NCI-H2107 treated with DMSO at 0.1 percent for 48 hours (cell line): ENCODE measurements at regions not wholly inside any gene's neighbourhood (a gene's known extent, or its start where the extent isn't known, plus 50 kb on each side); places are given as distances from the start of the nearest gene placed in this dataset.

Experiments used
- DNase-seq: peaks from one replicate; lab custom pipeline; 2025; ENCODE audit not compliant: unreplicated experiment; lab: John Stamatoyannopoulos, UW

DNA sequence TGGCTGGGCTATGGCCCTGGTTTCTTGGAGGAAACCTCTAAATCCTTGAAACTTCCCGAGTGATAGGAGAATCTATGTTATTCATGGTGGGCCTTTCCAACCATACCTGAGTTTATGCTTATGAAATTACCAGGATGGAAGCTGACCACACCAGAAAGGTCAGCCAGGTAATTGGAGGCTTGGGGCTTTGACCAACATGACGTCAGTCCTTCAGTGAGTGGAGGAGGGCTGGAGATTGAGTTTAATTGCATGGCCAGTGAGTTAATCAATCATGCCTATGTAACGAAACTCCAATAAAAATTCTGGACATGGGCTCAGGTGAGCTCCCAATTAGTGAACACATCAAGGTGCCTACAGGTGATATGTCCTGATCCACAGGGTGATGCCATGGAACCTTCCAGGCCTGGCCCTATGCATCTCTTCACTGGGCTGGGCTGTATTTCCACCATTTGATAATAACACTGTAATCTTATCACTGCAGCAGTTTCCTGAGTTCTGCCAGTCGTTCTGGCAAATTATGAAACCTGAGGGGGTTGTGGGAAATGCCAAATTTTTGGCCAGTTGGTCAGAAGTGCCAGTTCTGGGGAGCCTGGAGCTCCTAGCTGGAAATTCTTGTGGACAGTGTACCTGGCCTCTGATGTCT, 106.5 kb downstream of the CDH26 start:
- no peak for DNase-seq

DNA sequence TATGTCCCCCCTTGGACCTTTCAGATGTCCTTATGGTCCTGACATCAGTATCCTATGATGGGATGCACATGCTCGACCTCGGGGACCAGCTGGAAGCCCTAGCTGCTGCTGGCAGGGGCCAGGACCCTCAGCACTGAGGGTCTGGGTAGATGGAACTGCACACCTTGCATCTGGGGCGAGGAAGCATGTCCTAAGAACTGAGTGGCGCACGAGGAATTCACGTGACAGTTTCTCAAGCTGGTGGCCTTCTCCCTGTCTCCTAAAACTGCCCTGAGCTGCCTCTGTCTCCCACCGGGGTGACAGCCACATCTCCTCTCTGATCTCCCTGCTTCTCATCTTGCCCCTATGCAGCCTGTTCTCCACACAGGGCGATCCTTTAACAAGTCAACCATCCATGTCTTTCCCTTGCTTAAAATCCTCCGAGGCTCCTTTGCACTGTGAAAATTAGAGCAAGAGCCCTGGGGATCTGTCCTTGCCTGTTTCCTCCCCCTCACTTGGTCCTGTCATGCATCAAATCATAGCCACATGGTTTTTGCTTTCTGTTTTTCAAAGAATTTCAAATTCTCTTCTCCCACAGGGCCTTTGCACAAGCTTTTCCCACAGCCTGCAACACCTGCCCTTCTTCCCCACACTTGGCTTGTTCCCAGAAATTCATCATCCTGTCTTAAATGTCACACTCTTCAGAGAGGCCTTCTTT, 107.7 kb downstream of the CDH26 start:
- DNase-seq = no peak

DNA sequence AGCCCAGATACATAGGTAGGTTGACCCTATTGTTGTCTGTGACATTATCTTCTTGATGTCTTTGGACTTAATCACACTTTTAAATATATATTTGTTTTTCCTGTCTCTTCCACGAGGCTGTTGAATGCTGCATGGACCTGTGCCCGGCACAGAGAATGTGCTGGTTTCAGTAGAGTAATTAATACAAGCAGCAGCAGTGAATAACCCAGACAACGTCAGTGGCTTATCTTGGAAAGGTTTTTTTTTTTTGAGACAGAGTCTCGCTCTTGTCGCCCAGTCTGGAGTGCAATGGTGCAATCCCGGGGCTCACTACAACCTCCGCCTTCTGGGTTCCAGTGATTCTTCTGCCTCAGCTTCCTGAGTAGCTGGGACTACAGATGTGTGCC, 108.2 kb downstream of the CDH26 start:
- no peak for DNase-seq

DNA sequence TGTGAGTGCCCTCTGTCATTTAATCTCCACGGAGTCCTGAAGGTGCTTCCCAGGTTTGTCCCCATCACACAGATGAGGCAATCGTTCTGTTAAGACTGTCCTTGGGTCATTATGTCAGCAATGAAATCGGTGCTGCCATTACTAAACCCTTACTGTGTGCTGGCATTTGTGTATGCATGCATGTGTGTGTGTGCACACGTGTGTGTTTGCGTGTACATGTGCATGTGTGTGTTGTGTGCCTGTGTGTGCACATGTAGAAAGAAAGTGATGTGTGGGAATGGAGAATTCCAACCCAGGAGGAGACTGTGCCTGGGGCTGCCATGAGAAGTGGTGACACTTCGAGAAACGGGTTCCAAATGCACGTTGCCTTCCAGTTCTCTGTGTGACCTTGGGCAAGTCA, 110.3 kb downstream of the CDH26 start:
- DNase-seq = no peak

DNA sequence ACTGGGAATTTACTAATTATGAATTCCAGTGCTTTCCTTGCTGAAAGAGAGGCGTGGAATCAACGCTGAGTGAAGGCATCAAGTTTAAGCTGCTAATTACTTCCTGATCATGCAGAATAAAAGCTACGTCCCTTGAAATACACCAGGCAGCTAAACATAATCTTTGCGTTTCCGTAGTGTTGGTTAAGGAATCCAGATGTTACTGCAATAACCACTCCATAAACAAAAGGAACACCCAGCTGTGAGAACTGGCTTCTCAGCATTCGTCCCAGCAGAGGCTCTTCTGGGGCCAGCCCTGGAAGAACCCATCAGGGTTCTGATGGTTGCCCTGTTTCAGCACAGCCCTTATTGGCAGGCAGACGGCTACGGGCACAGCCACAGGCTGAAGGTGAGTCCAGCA, 111.4 kb downstream of the CDH26 start:
- no peak for DNase-seq

DNA sequence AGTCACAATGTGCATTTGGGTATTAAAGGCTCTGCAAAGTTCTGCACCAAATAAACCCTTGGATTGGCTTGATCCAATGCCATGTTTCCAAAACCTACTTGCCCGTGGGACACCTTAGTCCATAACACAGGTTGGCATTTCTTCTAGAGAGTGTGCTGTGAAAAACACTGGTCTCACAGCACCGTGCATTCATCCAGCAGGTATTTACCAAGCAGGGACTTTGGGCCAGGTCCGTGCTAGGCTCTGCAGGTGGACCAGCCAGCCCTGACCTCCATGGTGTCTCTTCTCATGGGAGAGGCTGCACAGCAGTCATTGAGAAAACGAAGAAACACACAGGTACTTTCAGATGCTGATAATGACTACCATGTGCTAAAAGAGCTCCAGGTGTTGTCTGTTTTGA, 112.6 kb downstream of the CDH26 start:
- no peak for DNase-seq

DNA sequence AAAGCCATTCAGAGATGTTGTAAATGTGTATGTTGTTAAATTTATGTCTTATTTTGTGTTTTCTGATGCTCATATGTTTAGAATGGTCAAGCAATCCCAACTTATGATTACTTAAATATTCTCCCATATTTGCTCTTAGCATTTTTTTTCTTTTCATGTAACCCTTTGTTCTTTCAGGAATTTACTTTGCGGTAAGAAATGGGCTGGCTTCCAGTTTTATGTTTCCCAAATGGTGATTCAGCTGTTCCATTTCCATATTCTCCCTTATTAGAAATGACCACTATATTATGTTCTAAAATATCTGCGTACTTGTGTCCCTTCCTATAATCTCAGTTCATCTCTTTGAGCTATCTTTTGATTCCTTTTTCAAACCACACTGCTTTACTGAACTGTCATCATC, 113.7 kb downstream of the CDH26 start:
- no peak for DNase-seq

DNA sequence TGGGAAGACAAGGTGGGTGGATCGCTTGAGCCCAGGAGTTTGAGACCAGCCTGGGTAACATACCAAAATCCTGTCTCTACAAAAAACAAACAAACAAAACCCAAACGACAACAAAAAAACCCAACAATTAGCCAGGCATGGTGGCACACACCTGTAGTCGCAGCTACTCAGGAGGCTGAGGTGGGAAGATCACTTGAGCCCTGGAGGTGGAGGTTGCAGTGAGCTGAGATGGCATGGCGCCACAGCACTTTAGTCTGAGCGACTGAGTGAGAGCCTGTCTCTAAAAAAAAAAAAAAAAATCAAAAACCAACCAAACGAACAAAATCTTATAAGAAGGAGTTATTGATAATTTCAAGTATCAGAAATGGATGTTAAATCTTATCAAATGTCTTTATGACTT, 114.9 kb downstream of the CDH26 start:
- no peak for DNase-seq

DNA sequence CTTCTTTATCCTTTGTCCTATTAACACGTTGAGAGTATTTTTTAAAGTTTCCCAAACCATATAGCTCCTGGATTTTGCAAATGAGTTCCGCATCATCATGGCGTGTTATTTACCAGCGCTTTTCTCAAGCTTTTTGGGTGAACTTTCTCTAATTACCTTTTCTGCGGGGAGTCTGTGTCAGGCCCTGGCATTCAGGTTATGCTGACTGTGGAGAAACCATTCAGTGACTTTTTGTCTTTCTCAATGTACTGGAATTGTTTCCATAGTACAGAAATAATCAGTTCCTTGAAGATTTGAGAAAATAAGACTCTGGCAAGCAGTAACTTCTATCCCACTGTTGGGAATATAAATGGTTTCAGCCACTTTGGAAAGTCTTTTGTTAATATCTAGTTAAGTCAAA, 115.3 kb downstream of the CDH26 start:
- DNase-seq = no peak

DNA sequence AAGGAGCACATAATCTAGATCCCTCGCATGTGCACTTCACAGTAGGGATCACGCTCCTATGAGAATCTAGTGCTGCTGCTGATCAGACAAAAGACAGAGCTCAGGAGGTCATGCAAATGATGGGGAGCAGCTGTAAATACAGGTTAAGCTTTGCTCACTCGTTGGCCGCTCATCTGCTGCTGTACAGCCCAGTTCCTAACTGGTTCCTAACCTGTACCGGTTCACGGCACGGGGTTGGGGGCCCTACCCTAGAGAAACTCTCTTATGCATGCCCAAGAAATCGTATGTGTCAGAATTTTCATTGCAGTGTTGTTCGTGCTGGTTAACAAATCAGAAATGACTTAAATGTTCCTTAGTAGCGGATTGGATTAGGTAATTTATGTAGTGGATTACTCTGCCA, 116.1 kb downstream of the CDH26 start:
- DNase-seq = no peak

DNA sequence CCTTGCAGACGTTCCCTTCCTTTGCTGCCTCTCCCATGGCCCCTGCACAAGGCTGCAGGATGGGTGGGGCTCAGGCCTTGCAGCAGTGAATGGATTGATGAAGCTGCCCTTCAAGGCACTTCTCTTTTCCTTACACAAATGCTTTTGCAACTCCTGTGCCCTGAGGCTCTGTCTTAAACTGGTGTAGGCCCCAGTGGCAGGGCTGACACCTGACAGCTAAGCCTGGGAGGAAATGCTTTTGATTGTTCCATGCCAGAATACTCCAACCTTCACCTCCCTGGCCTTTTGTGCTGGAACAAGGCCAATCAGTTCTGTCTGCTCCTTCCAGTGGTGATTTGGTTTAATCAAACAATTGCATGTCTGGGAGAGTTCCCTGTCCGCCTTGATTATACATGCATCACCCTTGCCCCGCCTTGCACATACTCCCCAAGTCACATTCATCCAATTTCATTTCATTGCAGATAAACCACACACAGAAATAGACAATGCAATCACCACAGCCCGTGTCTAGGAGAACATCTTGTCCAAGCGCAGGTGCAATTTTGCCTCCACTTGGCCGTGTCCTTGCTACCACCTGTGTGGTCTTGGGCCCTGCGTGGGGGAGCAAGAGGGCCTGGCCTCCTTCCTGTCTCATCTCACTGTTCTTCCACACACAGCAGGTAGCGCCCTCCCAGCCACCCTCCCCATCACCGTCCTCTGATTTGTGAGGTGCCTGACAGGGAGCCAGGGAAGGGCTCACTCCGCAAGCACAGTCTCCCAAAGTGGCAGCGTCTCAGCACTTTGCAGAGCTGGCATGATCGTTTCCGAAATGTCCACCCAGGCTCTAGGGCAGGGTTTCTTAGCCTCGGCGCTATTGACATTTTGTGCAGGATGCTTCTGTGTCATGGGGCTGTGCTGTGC, 120.4 kb downstream of the CDH26 start:
- no peak for DNase-seq

DNA sequence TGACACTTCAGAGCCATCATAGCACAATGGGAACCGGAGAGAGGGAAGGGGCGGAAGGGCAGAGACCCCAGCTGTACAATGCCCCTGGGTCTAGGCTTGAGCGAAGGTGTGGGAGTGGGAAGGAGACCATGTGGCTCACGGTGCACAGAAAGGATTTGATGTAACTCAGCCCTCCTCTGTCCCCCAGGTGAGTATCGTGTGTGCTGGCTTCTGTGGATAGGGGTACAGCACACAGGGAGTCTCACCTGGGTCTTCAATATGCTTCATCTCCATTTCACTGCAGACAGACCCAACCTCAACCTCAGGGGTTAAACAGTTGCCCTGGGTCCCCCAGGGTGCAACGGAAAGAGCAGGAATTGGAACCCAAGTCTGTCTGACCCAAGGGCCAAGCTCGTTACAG, 122.2 kb downstream of the CDH26 start:
- DNase-seq = no peak

DNA sequence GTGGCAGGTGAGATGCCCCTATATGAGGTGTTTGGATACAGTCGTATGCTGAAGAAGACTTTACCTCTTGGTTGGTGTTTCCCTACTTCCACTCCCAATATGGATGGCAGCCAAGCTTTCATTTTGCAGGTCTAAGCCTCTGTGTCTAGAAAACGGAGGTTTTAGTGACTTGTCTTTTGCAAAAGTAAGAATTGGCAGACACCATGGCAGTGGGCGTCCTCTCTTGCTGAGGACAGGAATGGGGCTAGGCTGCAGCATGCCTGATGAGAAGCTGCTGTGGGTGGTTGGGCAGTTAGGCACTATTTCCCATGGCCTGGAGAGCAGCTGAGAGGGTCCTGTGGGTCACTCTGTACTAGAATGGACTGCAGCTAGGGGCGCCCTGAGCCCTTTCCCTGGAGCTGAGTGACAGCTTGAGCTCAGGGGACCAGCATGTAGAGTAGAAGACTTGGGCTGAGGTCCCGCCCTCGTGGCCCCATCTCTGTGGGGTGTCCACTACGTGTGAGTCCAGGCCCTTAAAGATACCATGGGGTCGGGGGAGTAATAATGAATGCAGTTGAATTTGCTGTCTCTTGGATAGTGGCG, 127.4 kb downstream of the CDH26 start:
- no peak for DNase-seq

DNA sequence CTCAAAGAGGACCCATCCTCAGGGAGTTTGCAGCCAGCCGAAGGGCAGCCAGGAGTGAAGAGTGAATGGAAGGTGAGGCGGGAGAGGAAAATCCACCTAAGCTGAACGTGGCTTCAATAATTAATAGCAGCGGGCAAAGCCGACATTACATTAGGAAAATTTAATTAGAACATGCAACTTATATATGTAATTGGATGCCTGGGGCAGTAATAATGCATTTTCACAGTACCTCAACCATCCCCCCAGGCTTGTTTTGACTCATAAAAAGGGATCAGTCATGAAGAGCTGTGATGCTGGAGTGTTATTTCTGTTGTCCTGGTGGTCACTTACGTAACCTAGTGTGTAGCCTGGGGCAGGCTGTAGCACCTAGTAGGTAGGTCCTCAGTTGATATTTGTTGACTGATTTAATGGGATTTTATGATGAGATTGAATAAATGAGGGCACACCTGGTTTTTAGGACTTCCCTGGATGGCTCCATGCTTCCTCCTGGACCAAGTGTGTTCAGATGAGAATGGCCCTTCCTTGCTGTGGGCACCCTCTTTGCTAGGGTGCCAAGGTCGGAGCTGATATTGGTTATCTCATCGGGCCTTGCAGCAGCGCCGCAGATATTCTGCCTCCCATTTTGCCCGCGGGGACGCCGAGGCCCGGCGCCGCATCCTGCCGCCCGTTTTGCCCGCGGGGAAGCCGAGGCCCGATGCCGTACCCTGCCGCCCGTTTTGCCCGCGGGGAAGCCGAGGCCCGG, 128.8 kb downstream of the CDH26 start:
- no peak for DNase-seq

DNA sequence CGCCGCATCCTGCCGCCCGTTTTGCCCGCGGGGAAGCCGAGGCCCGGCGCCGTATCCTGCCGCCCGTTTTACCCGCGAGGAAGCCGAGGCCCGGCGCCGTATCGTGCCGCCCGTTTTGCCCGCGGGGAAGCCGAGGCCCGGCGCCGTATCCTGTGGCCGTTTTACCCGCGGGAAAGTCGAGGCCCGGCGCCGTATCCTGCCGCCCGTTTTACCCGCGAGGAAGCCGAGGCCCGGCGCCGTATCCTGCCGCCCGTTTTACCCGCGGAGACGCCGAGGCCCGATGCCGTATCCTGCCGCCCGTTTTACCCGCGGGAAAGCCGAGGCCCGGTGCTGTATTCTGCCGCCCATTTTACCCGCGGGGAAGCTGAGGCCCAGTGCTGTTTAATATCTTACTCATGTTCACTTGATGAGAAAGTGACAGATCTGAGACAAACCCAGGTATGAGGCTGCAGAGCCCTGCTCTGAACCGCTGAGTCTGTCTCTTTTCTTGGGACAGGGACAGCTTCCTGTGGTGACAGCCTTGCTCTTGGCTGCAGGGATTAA, 129.4 kb downstream of the CDH26 start:
- no peak for DNase-seq

DNA sequence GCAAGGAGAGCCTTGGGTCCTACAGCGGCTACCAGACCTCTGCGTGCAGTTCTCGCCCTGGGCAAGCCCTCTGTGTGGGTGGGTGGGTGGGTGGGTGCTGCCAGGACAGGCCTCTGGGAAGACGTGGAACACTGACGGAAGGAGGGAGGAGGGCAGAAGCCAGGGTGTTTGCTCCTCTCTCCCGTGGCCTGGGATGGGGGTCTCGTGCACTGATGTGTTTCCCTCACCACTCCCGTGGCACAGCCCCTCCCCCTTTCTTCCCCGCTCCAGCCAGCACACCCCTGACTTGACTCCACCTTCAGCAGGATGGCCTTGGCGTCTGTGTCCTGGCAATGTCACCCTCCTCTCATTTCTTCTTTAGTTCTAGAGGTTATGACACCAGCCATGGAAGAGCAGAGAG, 130.0 kb downstream of the CDH26 start:
- no peak for DNase-seq

DNA sequence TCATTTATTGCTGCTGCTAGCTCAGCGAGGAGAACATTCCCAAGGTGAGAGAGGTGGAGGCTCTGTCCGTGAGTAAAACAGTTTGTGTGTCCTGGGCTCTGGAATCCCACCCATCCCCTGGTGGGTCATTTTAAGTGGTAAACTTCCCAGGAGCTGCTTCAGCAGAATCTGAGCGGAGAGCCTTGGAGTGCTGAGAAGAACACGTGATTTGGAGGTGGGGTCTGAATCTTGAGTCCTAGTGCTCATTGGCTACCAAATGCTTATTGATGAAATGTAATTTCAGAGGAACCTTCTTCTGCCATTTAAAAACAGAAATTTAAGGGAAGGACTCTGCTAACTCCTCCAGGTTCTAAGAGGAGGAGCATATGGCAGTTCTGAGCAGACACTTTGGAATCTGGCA, 132.4 kb downstream of the CDH26 start:
- DNase-seq = no peak

DNA sequence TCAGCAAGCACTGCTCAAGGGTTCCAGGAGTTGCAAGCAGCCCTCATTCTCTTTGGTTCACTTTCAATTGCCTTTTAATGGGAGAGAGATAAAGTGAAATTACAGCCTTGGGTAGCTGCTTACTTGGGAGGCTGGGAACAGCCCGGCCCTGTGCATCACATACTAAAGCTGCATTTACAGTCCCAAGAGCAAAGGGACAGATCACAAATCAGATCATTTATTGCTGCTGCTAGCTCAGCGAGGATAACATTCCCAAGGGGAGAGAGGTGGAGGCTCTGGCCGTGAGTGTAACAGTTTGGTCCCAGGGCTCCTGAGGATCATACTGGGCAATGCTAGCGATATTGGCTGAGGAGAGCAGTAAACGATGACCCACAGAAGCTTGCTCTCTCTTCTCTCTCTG, 133.1 kb downstream of the CDH26 start:
- no peak for DNase-seq

DNA sequence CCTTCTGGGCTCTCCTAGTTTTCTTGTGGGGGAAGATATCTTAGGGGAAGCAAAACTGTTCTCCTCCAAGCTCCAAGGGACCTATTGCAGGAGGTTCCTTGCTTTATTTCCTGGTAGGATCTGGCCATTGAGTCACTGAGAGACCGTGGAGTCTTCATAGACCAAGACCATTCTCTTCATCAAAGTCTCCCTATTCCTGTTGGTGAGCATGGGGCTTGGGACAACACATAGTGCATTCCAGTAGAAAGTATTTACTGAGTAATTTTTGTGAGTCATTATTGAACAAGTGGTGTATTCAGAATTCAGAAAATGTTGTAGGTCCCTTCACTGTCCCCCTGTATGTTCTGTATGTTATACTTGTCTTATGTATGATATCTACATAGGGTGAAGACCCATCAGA, 133.6 kb downstream of the CDH26 start:
- DNase-seq = no peak

DNA sequence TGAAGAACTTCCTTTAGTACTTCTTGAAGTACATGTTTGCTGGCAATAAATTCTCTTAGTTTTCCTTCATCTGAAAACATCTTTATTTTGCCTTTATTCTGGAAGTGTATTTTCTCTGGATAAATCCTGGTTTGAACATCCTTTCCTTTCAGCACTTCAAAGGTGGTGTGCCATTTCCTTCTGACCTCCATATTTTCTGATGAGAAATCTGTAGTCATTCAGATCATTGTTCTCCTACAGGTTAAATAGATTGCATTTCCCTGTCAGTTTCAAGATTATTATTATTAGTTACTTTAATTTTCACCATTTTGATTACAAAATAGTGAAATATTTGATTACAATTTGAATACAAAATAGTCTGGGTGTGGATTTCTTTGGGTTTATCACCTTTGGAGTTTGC, 134.5 kb downstream of the CDH26 start:
- DNase-seq = no peak

DNA sequence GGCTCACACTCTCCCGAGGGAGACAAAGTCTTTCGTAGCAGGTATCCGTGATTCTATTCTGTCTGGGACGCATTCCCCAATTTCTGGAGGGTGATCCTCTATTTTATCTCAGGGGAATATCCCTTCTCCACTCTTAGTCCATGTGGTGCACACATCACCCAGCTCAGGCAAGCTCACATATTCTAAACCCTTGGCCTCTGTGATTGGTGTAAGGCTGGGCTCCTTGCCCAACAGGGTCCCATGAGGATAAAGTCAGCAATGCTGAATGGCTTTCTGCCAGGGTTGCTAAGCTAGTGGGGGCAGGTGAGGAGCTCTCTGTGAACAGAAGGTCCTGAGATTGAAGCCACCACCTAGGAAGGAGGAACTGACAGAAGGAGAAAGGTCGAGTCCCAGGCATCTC, 137.2 kb downstream of the CDH26 start:
- DNase-seq = peak; percentile 91
